Endothelial cell (in vitro differentiated cells): ENCODE measurements at regions not wholly inside any gene's neighbourhood (a gene's known extent, or its start where the extent isn't known, plus 50 kb on each side); places are given as distances from the start of the nearest gene placed in this dataset.

Experiments
- DNase-seq: peaks from one replicate; pipeline ENCODE4 v3.0.0; 2021; ENCODE audit warnings: low spot score
- H3K27ac Mint-ChIP-seq: one replicate; pipeline ENCODE4 v1.8.0; 2021; ENCODE audit warnings: mixed read lengths, inconsistent platforms; ENCODE audit not compliant: unreplicated experiment
- H3K27me3 Mint-ChIP-seq: one replicate; pipeline ENCODE4 v1.8.0; 2021; ENCODE audit warnings: mild to moderate bottlenecking, moderate library complexity, mixed read lengths, inconsistent platforms; ENCODE audit not compliant: unreplicated experiment
- H3K36me3 Mint-ChIP-seq: one replicate; pipeline ENCODE4 v1.8.0; 2021; ENCODE audit warnings: mild to moderate bottlenecking, low read depth, mixed read lengths, inconsistent platforms; ENCODE audit not compliant: unreplicated experiment
- H3K4me1 Mint-ChIP-seq: one replicate; pipeline ENCODE4 v1.8.0; 2021; ENCODE audit warnings: mild to moderate bottlenecking, mixed read lengths, inconsistent platforms; ENCODE audit not compliant: unreplicated experiment
- H3K4me3 Mint-ChIP-seq: one replicate; pipeline ENCODE4 v1.8.0; 2021; ENCODE audit warnings: mild to moderate bottlenecking, mixed read lengths, inconsistent platforms; ENCODE audit not compliant: unreplicated experiment
- H3K9me3 Mint-ChIP-seq: one replicate; pipeline ENCODE4 v1.8.0; 2021; ENCODE audit warnings: mixed read lengths, inconsistent platforms; ENCODE audit not compliant: unreplicated experiment
- TF ChIP-seq, protein P1 (sequence below): fragments of 200-600 bp; sonication (generic); IDR thresholded peaks from one replicate; pipeline ENCODE4 v1.5.0; 2021; ENCODE audit warnings: antibody characterized with exemption; ENCODE audit not compliant: unreplicated experiment

DNA sequence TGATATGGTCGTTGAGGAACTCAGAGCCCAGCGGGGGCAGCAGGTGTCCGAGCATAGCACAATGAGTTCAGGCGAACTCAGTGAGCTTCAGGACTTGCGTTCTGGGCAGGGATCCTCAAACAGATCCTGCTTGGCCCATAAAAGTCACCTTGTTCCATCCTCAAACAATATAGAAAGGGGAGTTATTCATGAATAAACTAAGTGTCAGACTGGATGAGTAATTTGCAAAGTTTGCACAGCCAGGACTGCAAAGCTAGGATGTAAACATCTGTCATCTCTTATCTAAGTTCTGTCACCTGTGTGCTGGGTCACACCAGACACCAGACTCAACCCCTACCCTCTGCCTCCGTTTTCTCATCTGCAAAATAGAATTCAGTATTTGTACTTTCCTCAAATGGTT lies 58.0 kb upstream of the PFKP start:
- H3K4me1 Mint-ChIP-seq, result peaks cover 2% of the 10 kb centered on the region
- H3K36me3 Mint-ChIP-seq, result no peaks in the 10 kb centered on the region
- no peak overlapping the region for H3K27ac Mint-ChIP-seq
- H3K27me3 Mint-ChIP-seq, result peaks cover 2% of the 10 kb centered on the region
- H3K4me3 Mint-ChIP-seq, result no peak overlapping the region
- TF ChIP-seq, protein P1, sequence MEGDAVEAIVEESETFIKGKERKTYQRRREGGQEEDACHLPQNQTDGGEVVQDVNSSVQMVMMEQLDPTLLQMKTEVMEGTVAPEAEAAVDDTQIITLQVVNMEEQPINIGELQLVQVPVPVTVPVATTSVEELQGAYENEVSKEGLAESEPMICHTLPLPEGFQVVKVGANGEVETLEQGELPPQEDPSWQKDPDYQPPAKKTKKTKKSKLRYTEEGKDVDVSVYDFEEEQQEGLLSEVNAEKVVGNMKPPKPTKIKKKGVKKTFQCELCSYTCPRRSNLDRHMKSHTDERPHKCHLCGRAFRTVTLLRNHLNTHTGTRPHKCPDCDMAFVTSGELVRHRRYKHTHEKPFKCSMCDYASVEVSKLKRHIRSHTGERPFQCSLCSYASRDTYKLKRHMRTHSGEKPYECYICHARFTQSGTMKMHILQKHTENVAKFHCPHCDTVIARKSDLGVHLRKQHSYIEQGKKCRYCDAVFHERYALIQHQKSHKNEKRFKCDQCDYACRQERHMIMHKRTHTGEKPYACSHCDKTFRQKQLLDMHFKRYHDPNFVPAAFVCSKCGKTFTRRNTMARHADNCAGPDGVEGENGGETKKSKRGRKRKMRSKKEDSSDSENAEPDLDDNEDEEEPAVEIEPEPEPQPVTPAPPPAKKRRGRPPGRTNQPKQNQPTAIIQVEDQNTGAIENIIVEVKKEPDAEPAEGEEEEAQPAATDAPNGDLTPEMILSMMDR, result no peak
- no peak for DNase-seq
- peaks cover 4% of the 10 kb centered on the region for H3K9me3 Mint-ChIP-seq

DNA sequence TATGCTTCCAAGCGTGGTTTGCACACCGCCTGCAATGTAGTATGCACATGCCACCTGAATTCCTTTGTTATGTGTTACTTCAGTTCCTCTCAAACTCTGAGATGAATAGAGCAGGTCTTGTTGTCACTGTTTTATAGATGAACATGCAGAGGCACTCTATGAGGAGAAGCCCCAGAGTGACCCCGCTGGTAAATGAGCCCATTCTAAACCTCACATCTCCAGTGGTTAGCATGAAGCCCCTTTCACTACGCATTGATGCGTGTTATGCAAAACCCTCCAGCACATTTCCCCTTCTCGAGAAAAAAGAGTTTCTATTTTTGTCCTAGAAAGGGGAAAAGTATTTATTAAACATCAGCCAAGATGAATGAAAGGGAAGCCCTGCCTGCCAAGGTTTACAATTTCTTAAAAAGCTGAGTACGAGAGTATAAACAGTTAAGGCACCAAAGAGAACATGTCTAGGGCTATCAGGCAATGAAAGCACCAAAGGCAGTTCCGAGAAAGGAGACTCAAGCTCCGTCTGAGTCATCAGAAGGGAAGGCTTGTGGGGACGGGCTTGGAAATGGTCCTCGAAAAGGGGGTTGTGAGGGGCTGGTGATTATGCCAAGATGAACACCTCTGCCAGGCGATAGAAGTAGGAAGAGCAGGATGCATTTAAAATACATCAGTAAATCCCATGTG lies 58.7 kb upstream of the PFKP start:
- TF ChIP-seq, protein P1, result no peak
- H3K27ac Mint-ChIP-seq, result no peak overlapping the region
- DNase-seq, result no peak

DNA sequence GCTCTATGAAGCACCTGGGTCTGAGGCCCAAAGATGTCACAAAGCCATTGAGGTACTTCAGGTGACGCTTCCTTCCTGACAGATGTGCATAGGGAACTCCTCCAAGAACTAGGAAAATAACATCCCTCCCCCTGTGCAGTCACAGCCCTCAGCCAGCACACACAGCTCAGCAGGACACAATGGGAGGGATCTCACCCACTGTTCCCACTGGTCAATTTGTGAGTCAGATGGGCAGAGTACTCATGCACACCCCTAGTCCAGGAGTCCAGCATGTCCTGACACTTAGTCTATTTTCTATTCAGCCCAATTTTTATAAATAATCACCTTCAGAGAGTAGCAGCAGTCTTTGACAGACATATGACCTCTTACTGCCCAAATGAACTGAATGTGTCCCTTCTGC lies 60.7 kb upstream of the PFKP start:
- Mint-ChIP-seq H3K4me3 (no peak overlapping the region), H3K27ac (no peak overlapping the region), H3K36me3 (no peaks in the 10 kb centered on the region), H3K4me1 (peaks cover 2% of the 10 kb centered on the region), H3K9me3 (no peaks in the 10 kb centered on the region), H3K27me3 (no peaks in the 10 kb centered on the region)
- DNase-seq, result no peak
- TF ChIP-seq, protein P1, result no peak

More for the DNA sequence above, 58.7 kb upstream of the PFKP start:
- Mint-ChIP-seq H3K27me3 (peaks cover 2% of the 10 kb centered on the region), H3K4me3 (no peak overlapping the region), H3K4me1 (peaks cover 2% of the 10 kb centered on the region), H3K9me3 (peaks cover 4% of the 10 kb centered on the region), H3K36me3 (no peaks in the 10 kb centered on the region)

DNA sequence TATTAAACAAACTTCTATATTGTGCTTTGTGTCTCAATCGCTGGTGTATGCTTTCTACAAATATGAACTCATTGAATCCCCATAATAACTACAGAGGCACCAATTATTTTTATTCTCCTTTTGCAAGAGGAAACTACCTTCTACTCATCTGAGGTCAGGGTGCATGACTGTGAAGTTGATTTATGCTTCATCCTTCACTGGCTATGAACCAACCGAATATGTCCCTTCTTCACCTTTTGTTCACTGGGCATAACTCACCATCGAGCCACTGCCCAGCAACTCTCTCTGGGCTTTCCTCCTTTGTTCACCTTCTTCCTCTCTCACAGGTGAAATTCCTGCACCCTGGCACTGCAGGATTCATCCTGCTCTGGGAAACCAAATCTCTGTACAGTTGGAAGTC lies 61.3 kb upstream of the PFKP start:
- Mint-ChIP-seq H3K27me3 (no peaks in the 10 kb centered on the region), H3K27ac (no peak overlapping the region), H3K4me3 (no peak overlapping the region), H3K36me3 (no peaks in the 10 kb centered on the region), H3K4me1 (peaks cover 2% of the 10 kb centered on the region), H3K9me3 (no peaks in the 10 kb centered on the region)
- TF ChIP-seq, protein P1, result no peak
- no peak for DNase-seq

DNA sequence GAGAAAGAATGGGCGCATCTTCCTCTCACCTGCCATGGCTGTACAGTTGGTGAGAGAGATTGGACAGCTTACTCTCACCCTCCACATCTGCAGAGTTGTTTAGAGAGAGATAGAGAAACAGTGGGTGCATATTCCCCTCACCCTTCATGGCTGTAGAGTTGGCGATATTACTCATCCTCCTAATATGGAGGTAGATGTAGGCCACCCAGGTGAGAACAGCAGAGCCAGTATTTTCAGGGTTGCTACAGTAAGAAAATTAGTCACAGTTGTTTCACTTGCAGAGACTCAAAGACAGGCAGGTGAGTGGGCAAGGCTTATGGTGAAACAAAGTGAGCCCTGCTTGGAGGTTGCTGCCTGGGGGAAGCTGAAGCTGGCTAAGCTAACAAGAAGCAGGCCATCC lies 65.0 kb upstream of the PFKP start:
- peaks cover 11% of the 10 kb centered on the region for H3K4me1 Mint-ChIP-seq
- TF ChIP-seq, protein P1, result no peak
- no peak overlapping the region for H3K4me3 Mint-ChIP-seq
- no peaks in the 10 kb centered on the region for H3K36me3 Mint-ChIP-seq
- no peak overlapping the region for H3K27ac Mint-ChIP-seq
- H3K9me3 Mint-ChIP-seq, result no peaks in the 10 kb centered on the region
- no peaks in the 10 kb centered on the region for H3K27me3 Mint-ChIP-seq
- no peak for DNase-seq
